LNCaP clone FGC (cell line): ENCODE measurements at regions not wholly inside any gene's neighbourhood (a gene's known extent, or its start where the extent isn't known, plus 50 kb on each side); places are given as distances from the start of the nearest gene placed in this dataset.

Experiments used
- DNase-seq: peaks from one replicate; pipeline ENCODE4 v3.0.0-alpha.2; 2011; ENCODE audit warnings: low read depth
- H3K4me3 ChIP-seq: 2 replicates; pipeline ENCODE4 v1.5.1; 2011; ENCODE audit warnings: mild to moderate bottlenecking, low read depth, low read length, control low read depth
- CTCF ChIP-seq: IDR thresholded peaks from 2 replicates; pipeline ENCODE4 v1.5.1; 2012; ENCODE audit warnings: mild to moderate bottlenecking; ENCODE audit not compliant: control insufficient read depth, insufficient read depth; ENCODE audit errors: extremely low read depth

- peak; percentile 8 for DNase-seq
These were observed 120.8 kb upstream of the ZNF507 start for GRCh38 chr19:32224371-32225244.

GRCh38 chr19:32227561-32228165, 117.7 kb upstream of the ZNF507 start:
- TF ChIP-seq CTCF: no peak

More at GRCh38 chr19:32224371-32225244, 120.8 kb upstream of the ZNF507 start:
- no peak overlapping the region for H3K4me3 ChIP-seq
- TF ChIP-seq CTCF: peak; percentile 99

DNA sequence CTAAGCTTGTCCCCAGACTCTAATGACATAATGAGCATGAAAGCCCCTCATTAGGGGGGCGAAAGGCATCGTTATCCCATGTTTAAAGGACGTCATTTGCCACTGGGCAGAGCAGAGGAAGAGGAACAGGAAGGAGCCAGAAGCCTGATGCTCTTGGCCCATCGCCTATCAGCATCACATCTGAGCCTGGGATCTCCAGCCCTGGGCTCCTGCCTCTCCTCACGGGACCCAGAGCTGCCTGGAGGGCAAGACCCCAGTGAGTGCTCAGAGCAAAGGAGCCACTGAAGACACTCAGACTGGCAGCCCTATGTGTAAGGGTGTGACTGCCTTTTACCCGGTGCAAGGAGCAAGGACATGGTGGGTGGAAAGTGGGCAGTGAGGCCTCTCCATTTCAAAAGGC, 115.0 kb upstream of the ZNF507 start:
- TF ChIP-seq CTCF: no peak
- no peak for DNase-seq
- H3K4me3 ChIP-seq: no peak overlapping the region

More at GRCh38 chr19:32227561-32228165, 117.7 kb upstream of the ZNF507 start:
- DNase-seq: no peak
- no peak overlapping the region for H3K4me3 ChIP-seq

GRCh38 chr19:32231020-32231419, 114.4 kb upstream of the ZNF507 start:
- H3K4me3 ChIP-seq: no peak overlapping the region
- DNase-seq: no peak
- TF ChIP-seq CTCF: no peak

GRCh38 chr19:32231691-32232090, 113.7 kb upstream of the ZNF507 start:
- TF ChIP-seq CTCF: no peak
- DNase-seq: no peak
- no peak overlapping the region for H3K4me3 ChIP-seq

DNA sequence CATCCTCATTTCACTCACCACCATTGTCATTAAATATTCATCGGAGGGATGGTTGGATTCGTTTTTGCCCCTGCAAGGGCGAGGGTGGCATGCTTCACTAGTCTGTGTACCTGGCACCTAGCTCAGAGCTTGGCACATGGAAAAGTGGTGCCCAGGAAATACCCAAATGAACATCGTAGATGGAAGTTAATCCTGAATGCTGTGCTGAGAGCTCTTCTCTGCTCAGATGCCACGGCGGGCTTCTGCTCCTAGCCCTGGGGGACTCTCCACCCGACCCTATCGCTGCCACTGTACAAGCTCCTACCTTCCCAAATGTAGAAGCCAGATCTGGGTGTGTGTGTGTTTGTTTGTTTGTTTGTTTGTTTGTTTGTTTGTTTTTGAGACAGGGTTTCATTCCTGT, 113.0 kb upstream of the ZNF507 start:
- no peak for TF ChIP-seq CTCF
- H3K4me3 ChIP-seq: no peak overlapping the region
- DNase-seq: no peak
